H1 (cell line): ENCODE measurements at regions not wholly inside any gene's neighbourhood (a gene's known extent, or its start where the extent isn't known, plus 50 kb on each side); places are given as distances from the start of the nearest gene placed in this dataset.

Experiments
- CTCF ChIA-PET: fragments of 300-600 bp; sonication (Branson Sonifier 250); formaldehyde crosslinking; loops from one replicate; lab custom pipeline; 2021; ENCODE audit not compliant: partially characterized antibody; lab: Charles Lee
- POLR2A ChIA-PET: fragments of 300-600 bp; sonication (Branson Sonifier 250); formaldehyde crosslinking; loops from one replicate; lab custom pipeline; 2021; ENCODE audit warnings: inconsistent platforms; ENCODE audit not compliant: partially characterized antibody; lab: Charles Lee
- DNase-seq, 2 experiments: peaks; one replicate each; pipeline versions ENCODE4 v3.0.0 to v3.0.0-alpha.2; 2010 to 2022; ENCODE audit warnings: low spot score in 2 of 2, low read depth in 1 of 2, mixed read lengths in 1 of 2
- FAIRE-seq: peaks from 2 replicates; lab custom pipeline; 2011; peaks lifted over from hg19 to GRCh38; lab: Jason Lieb, UNC
- H2AFZ ChIP-seq: 2 replicates; pipeline ENCODE4 v1.8.1; 2012; ENCODE audit warnings: low read length, inconsistent platforms
- H2AK5ac ChIP-seq: 2 replicates; pipeline ENCODE4 v1.6.1; 2013; ENCODE audit warnings: low read depth, low read length
- H2BK120ac ChIP-seq: replicated peaks from 2 replicates; pipeline ENCODE3; 2013; ENCODE audit warnings: low read depth, low read length, inconsistent platforms
- H2BK12ac ChIP-seq: 2 replicates; pipeline ENCODE4 v1.6.1; 2013; ENCODE audit warnings: low read depth, low read length
- H2BK15ac ChIP-seq: 2 replicates; pipeline ENCODE4 v1.6.1; 2013; ENCODE audit warnings: low read length
- H2BK20ac ChIP-seq: 2 replicates; pipeline ENCODE4 v1.6.1; 2013; ENCODE audit warnings: low read length
- H2BK5ac ChIP-seq: 2 replicates; pipeline ENCODE4 v1.6.1; 2013; ENCODE audit warnings: low read depth, low read length
- H3K14ac ChIP-seq: 2 replicates; pipeline ENCODE4 v1.6.1; 2013; ENCODE audit warnings: inconsistent platforms; ENCODE audit not compliant: insufficient read length
- H3K18ac ChIP-seq: 2 replicates; pipeline ENCODE4 v1.6.1; 2013; ENCODE audit warnings: low read length; ENCODE audit errors: extremely low read depth
- H3K23ac ChIP-seq: 2 replicates; pipeline ENCODE4 v1.6.1; 2013; ENCODE audit warnings: inconsistent platforms; ENCODE audit not compliant: insufficient read length
- H3K23me2 ChIP-seq: 2 replicates; pipeline ENCODE4 v1.6.1; 2013; ENCODE audit warnings: low read depth, low read length
- H3K27ac ChIP-seq: 2 replicates; pipeline ENCODE4 v1.6.1; 2011; ENCODE audit warnings: low read depth, low read length, inconsistent platforms
- H3K27me3 ChIP-seq, 4 experiments: replicated peaks in 1 of 4; 1 replicate in 1 of 4; 2 replicates in 3 of 4; pipeline versions ENCODE4 v1.6.1 to v1.8.1; 2011 to 2013; ENCODE audit warnings: low read length in 3 of 4, mild to moderate bottlenecking in 3 of 4, inconsistent platforms in 2 of 4, mixed read lengths in 2 of 4, moderate library complexity in 1 of 4; ENCODE audit not compliant: control insufficient read depth in 3 of 4, insufficient read depth in 3 of 4; ENCODE audit errors: extremely low read depth in 1 of 4
- H3K36me3 ChIP-seq, 4 experiments: 2 replicates each; pipeline versions ENCODE4 v1.6.1 to v1.8.1; 2011 to 2013; ENCODE audit warnings: mild to moderate bottlenecking in 4 of 4, low read length in 3 of 4, moderate library complexity in 2 of 4, control low read depth in 1 of 4, inconsistent platforms in 1 of 4; ENCODE audit not compliant: insufficient read depth in 4 of 4, control insufficient read depth in 2 of 4
- H3K4ac ChIP-seq: replicated peaks from 2 replicates; pipeline ENCODE3; 2013; ENCODE audit warnings: low read length, low read depth, mixed read lengths, inconsistent platforms; ENCODE audit not compliant: insufficient read length
- H3K4me1 ChIP-seq, 4 experiments: replicated peaks in 1 of 4; 1 replicate in 1 of 4; 2 replicates in 3 of 4; pipeline versions ENCODE4 v1.6.1 to v1.8.1; 2011 to 2013; ENCODE audit warnings: low read length in 3 of 4, inconsistent platforms in 2 of 4, mixed read lengths in 1 of 4; ENCODE audit not compliant: insufficient read depth in 4 of 4, control insufficient read depth in 3 of 4
- H3K4me2 ChIP-seq, 2 experiments: 2 replicates each; pipeline versions ENCODE4 v1.6.1 to v1.8.1; 2011 to 2013; ENCODE audit warnings: low read depth in 2 of 2, low read length in 2 of 2, control low read depth in 1 of 2, inconsistent platforms in 1 of 2, mild to moderate bottlenecking in 1 of 2; ENCODE audit not compliant: insufficient read depth in 1 of 2
- H3K4me3 ChIP-seq, 4 experiments: fragments of 200-600, 300-600 bp in 1 of 4; sonication (generic), shearing (Covaris generic), sonication (Bioruptor Twin) in 1 of 4; 2 replicates each; pipeline versions ENCODE4 v1.5.1 to v1.8.1; 2011 to 2016; ENCODE audit warnings: low read length in 4 of 4, low read depth in 3 of 4, control low read depth in 2 of 4, inconsistent platforms in 2 of 4, mild to moderate bottlenecking in 2 of 4, mixed read lengths in 1 of 4, moderate library complexity in 1 of 4; ENCODE audit not compliant: insufficient read depth in 2 of 4; ENCODE audit errors: extremely low read depth in 1 of 4
- H3K56ac ChIP-seq: replicated peaks from 2 replicates; pipeline ENCODE3; 2013; ENCODE audit warnings: low read depth, mild to moderate bottlenecking, mixed read lengths, low read length, inconsistent platforms; ENCODE audit not compliant: insufficient read length
- H3K79me1 ChIP-seq: 2 replicates; pipeline ENCODE4 v1.6.1; 2013; ENCODE audit warnings: low read depth, low read length, control low read depth
- H3K79me2 ChIP-seq, 2 experiments: 2 replicates each; pipeline versions ENCODE4 v1.6.1 to v1.8.1; 2012 to 2013; ENCODE audit warnings: low read length in 2 of 2, mild to moderate bottlenecking in 2 of 2, inconsistent platforms in 1 of 2; ENCODE audit not compliant: insufficient read depth in 2 of 2, control insufficient read depth in 1 of 2
- H3K9ac ChIP-seq, 4 experiments: replicated peaks in 1 of 4; 1 replicate in 1 of 4; 2 replicates in 3 of 4; pipeline versions ENCODE4 v1.6.1 to v1.8.1; 2011 to 2013; ENCODE audit warnings: low read depth in 3 of 4, low read length in 3 of 4, control low read depth in 2 of 4, mild to moderate bottlenecking in 2 of 4, moderate library complexity in 2 of 4, inconsistent platforms in 1 of 4; ENCODE audit errors: extremely low read depth in 1 of 4
- H3K9me3 ChIP-seq, 2 experiments: 2 replicates each; pipeline versions ENCODE4 v1.6.1 to v1.8.1; 2012 to 2013; ENCODE audit warnings: mild to moderate bottlenecking in 2 of 2, moderate library complexity in 2 of 2, control low read depth in 1 of 2, inconsistent platforms in 1 of 2, low read depth in 1 of 2, low read length in 1 of 2, mixed read lengths in 1 of 2; ENCODE audit not compliant: insufficient read depth in 2 of 2
- H4K20me1 ChIP-seq, 2 experiments: replicated peaks in 1 of 2; 2 replicates each; pipeline versions ENCODE3 to v1.8.1; 2011 to 2013; ENCODE audit warnings: inconsistent platforms in 2 of 2, low read length in 2 of 2, mild to moderate bottlenecking in 1 of 2; ENCODE audit not compliant: insufficient read depth in 2 of 2, control insufficient read depth in 1 of 2
- H4K5ac ChIP-seq: 2 replicates; pipeline ENCODE4 v1.6.1; 2013; ENCODE audit warnings: low read length, low read depth, mixed read lengths, inconsistent platforms; ENCODE audit not compliant: insufficient read length
- H4K8ac ChIP-seq: 2 replicates; pipeline ENCODE4 v1.8.0; 2013; ENCODE audit warnings: mild to moderate bottlenecking, moderate library complexity, low read length, inconsistent platforms; ENCODE audit not compliant: insufficient read depth; ENCODE audit errors: extremely low read depth
- H4K91ac ChIP-seq: replicated peaks from 2 replicates; pipeline ENCODE3; 2013; ENCODE audit warnings: low read length, mixed read lengths, inconsistent platforms; ENCODE audit not compliant: insufficient read length
- POLR2A ChIP-seq, 2 experiments: IDR thresholded peaks; 1 replicate in 1 of 2; 2 replicates in 1 of 2; pipeline ENCODE4 v1.6.1; 2011; ENCODE audit warnings: low read depth in 2 of 2, low read length in 2 of 2, mild to moderate bottlenecking in 2 of 2; ENCODE audit errors: control extremely low read depth in 1 of 2
- SAP30 ChIP-seq: fragments of 300-600 bp; sonication (generic); IDR thresholded peaks from 2 replicates; pipeline ENCODE4 v1.7.1; 2012; ENCODE audit warnings: low read length, moderate library complexity, mild to moderate bottlenecking, inconsistent platforms; ENCODE audit not compliant: insufficient read depth, insufficient replicate concordance
- WGBS, 2 experiments: shearing (Covaris generic) in 1 of 2; methylation state at CpG; one replicate each; pipeline versions ENCODE4 v1.1.6 to v1.1.7; 2013 to 2015; ENCODE audit warnings: low lambda C conversion rate in 2 of 2, mixed read lengths in 2 of 2, inconsistent platforms in 1 of 2, low coverage in 1 of 2, missing lambda C conversion rate in 1 of 2; ENCODE audit not compliant: insufficient replicate concordance in 2 of 2, insufficient coverage in 1 of 2, insufficient read length in 1 of 2; ENCODE audit errors: extremely low coverage in 1 of 2, missing lambda C conversion rate in 1 of 2; 5-methylcytosine and 5-hydroxymethylcytosine counted together
- TF ChIP-seq, protein P1 (sequence below): IDR thresholded peaks from 2 replicates; pipeline ENCODE4 v1.6.1; 2012; ENCODE audit warnings: inconsistent platforms

DNA sequence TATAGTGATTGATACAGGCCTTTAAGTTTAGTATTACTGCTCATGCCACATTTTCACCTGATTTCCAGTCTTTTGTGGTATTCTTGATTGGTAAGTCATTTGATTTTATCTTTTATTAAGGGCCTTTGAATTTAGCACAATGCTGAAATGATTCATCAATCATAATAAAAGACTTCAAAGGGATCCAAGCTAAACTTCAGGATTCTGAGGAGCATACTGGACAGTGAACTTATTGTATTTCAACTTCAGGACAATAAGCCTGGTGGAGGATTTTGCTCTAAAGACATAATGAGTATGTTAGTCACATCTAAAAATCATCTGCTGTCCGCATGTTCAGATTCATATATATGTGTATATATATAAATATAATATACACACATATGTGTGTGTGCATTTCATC is 233.3 kb downstream of the SETD4 start:
- 93% methylated on average over 1 of the region's 1 CpG; no CpG with 5 or more reads in 1 of the 2 experiments for WGBS, 2 experiments
- H3K9me3 ChIP-seq, result no peaks in the 10 kb centered on the region
- H4K8ac ChIP-seq, result no peak overlapping the region
- no peak overlapping the region for H3K23ac ChIP-seq
- no peaks in the 10 kb centered on the region for H3K23me2 ChIP-seq
- no peak overlapping the region for H2BK120ac ChIP-seq
- DNase-seq (no peak), FAIRE-seq (no peak)
- H4K5ac ChIP-seq, result no peak overlapping the region
- H2BK12ac ChIP-seq, result no peak overlapping the region
- no peak overlapping the region for H3K4me2 ChIP-seq
- no peak overlapping the region for H3K9ac ChIP-seq
- no peak overlapping the region for H2AFZ ChIP-seq
- CTCF ChIA-PET, result no interaction called here
- no peak overlapping the region for H4K91ac ChIP-seq
- no peak overlapping the region for H2BK5ac ChIP-seq
- no peaks in the 10 kb centered on the region for H3K36me3 ChIP-seq
- POLR2A ChIA-PET, result no interaction called here
- H3K56ac ChIP-seq, result no peak overlapping the region
- H3K4me3 ChIP-seq, result no peak overlapping the region
- H3K18ac ChIP-seq, result no peak overlapping the region
- H2BK15ac ChIP-seq, result no peak overlapping the region
- no peak overlapping the region for H3K4ac ChIP-seq
- H2BK20ac ChIP-seq, result no peak overlapping the region
- H3K14ac ChIP-seq, result no peak overlapping the region
- no peak overlapping the region for H2AK5ac ChIP-seq
- no peaks in the 10 kb centered on the region for H3K79me1 ChIP-seq
- no peaks in the 10 kb centered on the region for H3K27me3 ChIP-seq
- no peak overlapping the region for H3K27ac ChIP-seq
- no peaks in the 10 kb centered on the region for H4K20me1 ChIP-seq
- H3K79me2 ChIP-seq, result no peaks in the 10 kb centered on the region
- H3K4me1 ChIP-seq, result peaks cover 0 to 4% (median 2%) of the 10 kb centered on the region in 4 experiments; a peak in 1 of 7 replicates
- TF ChIP-seq, protein P1, sequence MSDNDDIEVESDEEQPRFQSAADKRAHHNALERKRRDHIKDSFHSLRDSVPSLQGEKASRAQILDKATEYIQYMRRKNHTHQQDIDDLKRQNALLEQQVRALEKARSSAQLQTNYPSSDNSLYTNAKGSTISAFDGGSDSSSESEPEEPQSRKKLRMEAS, result no peak
- no peak for TF ChIP-seq POLR2A (IDR thresholded peaks at IDR 0.05; ENCODE audit: control extremely low read depth in 1 of 2, low read depth in 2 of 2, low read length in 2 of 2)
- no peak for TF ChIP-seq SAP30
